SK-N-SH treated with all-trans-retinoic acid at 6 μM for 48 hours (cell line): ENCODE measurements at regions not wholly inside any gene's neighbourhood (a gene's known extent, or its start where the extent isn't known, plus 50 kb on each side); places are given as distances from the start of the nearest gene placed in this dataset.

Experiments used
- ARNTL ChIP-seq: fragments of 450-650 bp; formaldehyde crosslinking; IDR thresholded peaks from 2 replicates; pipeline ENCODE4 v1.5.0; 2020; ENCODE audit warnings: low read depth, mild to moderate bottlenecking, moderate library complexity, borderline replicate concordance
- ESRRG ChIP-seq: fragments of 250-450 bp; sonication (Bioruptor Pico); IDR thresholded peaks from 2 replicates; pipeline ENCODE4 v1.6.1; 2021; ENCODE audit warnings: mild to moderate bottlenecking
- PPARA ChIP-seq: fragments of 250-450 bp; sonication (Bioruptor Pico); IDR thresholded peaks from 2 replicates; pipeline ENCODE4 v1.5.0; 2020; ENCODE audit warnings: mild to moderate bottlenecking, borderline replicate concordance
- SNAI2 ChIP-seq: fragments of 250-450 bp; sonication (Bioruptor Pico); IDR thresholded peaks from 2 replicates; pipeline ENCODE4 v1.5.0; 2020; ENCODE audit warnings: mild to moderate bottlenecking, moderate library complexity
- ZFP30 ChIP-seq: fragments of 450-650 bp; formaldehyde crosslinking; IDR thresholded peaks from 2 replicates; pipeline ENCODE4 v1.5.0; 2022; ENCODE audit warnings: mild to moderate bottlenecking, moderate library complexity
- ZNF8 ChIP-seq: fragments of 450-650 bp; formaldehyde crosslinking; IDR thresholded peaks from 2 replicates; pipeline ENCODE4 v1.5.0; 2020; ENCODE audit warnings: mild to moderate bottlenecking, moderate library complexity
- TF ChIP-seq, protein P1 (sequence below): fragments of 250-450 bp; sonication (Bioruptor Pico); IDR thresholded peaks from 2 replicates; pipeline ENCODE4 v1.5.1; 2020; ENCODE audit warnings: low read depth, mild to moderate bottlenecking, moderate library complexity

DNA sequence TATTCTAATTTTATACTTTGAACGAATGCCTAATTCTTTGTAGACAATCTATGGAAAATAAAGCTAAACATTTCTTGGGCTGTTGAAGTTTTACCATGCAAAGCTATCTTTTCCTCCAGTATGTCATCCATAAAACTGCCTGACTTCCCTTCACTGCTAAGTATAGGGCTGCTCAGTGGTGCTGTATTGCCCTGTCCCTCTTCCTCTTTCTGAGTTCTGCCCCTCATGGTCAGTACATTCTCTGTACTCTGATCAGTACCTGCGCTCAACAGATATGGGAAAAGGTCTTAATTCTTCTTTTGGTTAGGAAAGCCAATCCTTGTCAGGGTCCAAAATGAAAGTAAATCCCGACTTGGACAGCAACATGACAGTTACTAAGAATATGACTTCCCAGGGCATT, 321.9 kb downstream of the RAD51AP2 start:
- TF ChIP-seq ZNF8 (CRISPR knock-in tag): no peak
- TF ChIP-seq ZFP30 (CRISPR knock-in tag): no peak
- TF ChIP-seq ESRRG (CRISPR knock-in tag): no peak
- TF ChIP-seq, protein P1, sequence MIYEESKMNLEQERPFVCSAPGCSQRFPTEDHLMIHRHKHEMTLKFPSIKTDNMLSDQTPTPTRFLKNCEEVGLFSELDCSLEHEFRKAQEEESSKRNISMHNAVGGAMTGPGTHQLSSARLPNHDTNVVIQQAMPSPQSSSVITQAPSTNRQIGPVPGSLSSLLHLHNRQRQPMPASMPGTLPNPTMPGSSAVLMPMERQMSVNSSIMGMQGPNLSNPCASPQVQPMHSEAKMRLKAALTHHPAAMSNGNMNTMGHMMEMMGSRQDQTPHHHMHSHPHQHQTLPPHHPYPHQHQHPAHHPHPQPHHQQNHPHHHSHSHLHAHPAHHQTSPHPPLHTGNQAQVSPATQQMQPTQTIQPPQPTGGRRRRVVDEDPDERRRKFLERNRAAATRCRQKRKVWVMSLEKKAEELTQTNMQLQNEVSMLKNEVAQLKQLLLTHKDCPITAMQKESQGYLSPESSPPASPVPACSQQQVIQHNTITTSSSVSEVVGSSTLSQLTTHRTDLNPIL (CRISPR knock-in tag): no peak
- no peak for TF ChIP-seq PPARA (CRISPR knock-in tag)
- TF ChIP-seq SNAI2 (CRISPR knock-in tag): no peak
- no peak for TF ChIP-seq ARNTL (CRISPR knock-in tag)
